GM12865 (cell line): ENCODE measurements at regions not wholly inside any gene's neighbourhood (a gene's known extent, or its start where the extent isn't known, plus 50 kb on each side); places are given as distances from the start of the nearest gene placed in this dataset.
"Not testable (repeated sequence)": the region's sequence is repeated elsewhere in the genome, so short reads cannot be mapped to it uniquely, and the experiment has no call there.

Experiments
- DNase-seq: peaks from one replicate; pipeline ENCODE4 v3.0.0; 2010; ENCODE audit warnings: low read depth
- H3K4me3 ChIP-seq: 2 replicates; pipeline ENCODE4 v1.5.1; 2011; ENCODE audit warnings: mild to moderate bottlenecking, low read depth, low read length, control low read depth
- TF ChIP-seq, protein P1 (sequence below): IDR thresholded peaks from 2 replicates; pipeline ENCODE4 v1.5.1; 2011; ENCODE audit warnings: low read length, control low read depth, low read depth, inconsistent platforms; ENCODE audit not compliant: insufficient read depth; ENCODE audit errors: missing control alignments

DNA sequence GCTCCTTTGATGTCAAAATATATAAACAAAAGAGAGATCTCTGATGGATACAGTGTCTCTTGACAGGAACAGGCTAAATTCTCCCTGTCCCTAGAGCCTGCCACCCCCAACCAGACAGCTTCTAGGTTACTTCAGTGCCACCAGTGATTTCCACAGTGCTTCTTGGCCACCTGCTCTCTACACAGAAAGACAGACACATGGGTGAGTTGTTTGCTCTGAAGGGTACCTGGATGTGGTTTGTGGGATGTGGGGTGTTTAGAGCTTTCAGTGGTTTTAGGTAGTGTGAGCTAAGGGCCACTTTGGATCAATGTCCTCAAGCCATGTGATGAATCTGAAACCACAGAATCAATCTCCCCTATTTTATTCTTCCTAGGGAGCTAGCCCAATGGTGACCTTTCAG lies 125.4 kb downstream of the ANKRD18B start:
- TF ChIP-seq, protein P1, sequence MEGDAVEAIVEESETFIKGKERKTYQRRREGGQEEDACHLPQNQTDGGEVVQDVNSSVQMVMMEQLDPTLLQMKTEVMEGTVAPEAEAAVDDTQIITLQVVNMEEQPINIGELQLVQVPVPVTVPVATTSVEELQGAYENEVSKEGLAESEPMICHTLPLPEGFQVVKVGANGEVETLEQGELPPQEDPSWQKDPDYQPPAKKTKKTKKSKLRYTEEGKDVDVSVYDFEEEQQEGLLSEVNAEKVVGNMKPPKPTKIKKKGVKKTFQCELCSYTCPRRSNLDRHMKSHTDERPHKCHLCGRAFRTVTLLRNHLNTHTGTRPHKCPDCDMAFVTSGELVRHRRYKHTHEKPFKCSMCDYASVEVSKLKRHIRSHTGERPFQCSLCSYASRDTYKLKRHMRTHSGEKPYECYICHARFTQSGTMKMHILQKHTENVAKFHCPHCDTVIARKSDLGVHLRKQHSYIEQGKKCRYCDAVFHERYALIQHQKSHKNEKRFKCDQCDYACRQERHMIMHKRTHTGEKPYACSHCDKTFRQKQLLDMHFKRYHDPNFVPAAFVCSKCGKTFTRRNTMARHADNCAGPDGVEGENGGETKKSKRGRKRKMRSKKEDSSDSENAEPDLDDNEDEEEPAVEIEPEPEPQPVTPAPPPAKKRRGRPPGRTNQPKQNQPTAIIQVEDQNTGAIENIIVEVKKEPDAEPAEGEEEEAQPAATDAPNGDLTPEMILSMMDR = no peak
- DNase-seq = peak; percentile 15
- H3K4me3 ChIP-seq = no peak overlapping the region

DNA sequence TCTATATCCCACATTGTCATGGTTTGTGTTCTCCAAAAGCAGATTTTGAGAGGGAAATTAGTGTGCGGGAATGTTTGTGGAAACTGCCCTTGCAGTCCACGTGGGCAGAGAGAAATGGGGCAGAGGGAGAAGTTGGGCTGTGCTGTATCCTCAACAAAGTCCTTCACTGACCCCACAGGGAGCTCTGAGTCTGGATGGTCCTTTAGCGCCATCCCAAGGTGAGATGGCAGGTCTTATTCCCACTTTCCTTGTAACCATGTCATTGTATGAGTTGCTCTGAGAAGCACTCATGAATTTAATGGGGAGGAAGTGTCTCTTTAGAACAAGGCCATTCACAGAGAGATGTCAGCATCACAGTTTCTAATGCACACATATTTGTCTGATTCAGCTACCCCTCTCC lies 127.1 kb downstream of the ANKRD18B start:
- TF ChIP-seq, protein P1 = no peak
- DNase-seq = no peak
- no peak overlapping the region for H3K4me3 ChIP-seq

DNA sequence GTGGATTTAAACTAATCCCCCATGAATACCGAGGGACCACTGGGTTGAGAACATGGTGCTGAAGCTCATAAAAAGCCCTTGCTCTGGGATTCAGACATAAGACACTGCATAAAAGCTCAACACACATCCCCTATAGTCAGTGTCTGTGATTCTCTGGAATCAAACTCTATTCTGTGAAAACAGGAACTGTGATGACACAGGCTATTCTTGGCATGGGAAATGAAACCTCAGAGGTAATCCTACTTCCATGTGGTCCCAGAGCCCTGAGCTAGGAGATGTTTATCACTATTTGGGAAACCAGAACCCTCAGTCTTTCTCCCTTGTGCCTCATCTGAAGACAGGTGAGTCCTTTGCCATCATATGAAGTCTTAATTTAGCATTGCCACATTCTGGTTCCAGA lies 135.4 kb upstream of the PRSS3 start:
- DNase-seq = no peak
- TF ChIP-seq, protein P1 = no peak

DNA sequence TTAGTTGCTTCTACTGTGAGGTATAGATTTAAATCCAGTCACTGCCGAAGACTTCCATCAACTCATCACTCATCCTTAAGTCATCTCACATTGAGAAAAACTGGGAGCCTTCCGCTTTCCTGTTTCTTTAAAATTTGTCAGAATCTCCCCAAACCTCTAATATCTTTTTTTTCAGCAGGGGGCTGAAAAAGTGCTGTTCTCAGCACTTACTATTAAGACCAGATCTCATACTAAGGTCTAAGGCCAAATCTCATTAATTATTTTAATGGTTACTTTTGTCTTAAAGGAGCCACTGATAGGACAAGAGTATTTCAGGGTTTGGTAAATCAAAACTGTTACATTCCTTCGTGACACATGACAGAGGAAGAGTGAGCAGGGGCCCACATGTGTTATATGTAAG lies 134.6 kb upstream of the PRSS3 start:
- DNase-seq = no peak
- H3K4me3 ChIP-seq = no peak overlapping the region
- TF ChIP-seq, protein P1 = no peak

More for the DNA sequence above, 135.4 kb upstream of the PRSS3 start:
- H3K4me3 ChIP-seq = no peak overlapping the region

DNA sequence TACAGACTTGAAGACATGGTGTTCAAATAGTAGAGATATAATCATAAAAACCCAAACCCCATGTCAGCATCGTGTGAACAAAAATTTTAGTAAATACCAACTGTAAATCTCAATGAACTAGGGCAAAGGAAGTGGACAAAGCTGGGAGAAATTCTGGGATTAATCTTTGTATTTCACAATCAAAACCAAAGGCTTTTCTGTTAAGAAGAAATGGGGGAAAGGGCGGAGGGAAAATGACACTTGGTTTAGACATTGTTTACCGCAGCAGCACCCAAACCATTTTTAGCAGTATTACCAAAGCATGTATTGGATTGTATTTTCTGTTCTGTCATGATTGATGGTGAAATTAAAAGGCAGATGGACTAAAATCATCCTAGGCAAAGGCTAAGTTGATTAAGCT lies 134.2 kb upstream of the PRSS3 start:
- TF ChIP-seq, protein P1 = no peak

DNA sequence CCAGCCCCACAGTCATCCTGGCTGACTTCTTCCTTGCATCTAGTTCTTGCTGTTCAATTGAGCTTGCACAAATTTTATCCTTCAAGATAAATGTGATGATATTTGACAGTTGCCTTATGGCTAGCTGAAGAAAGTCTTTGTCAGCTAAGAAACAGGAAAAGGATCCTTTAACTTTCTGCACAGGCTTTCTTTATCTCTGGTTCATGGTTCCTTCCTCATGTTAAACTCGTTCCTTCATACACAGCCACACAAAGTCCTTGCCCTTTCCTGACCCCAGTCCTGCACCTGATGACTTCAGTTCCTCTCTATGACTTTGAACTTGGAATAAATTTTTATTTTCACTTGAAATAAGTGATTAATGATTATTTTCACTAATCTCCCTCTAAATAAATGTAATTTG lies 132.5 kb upstream of the PRSS3 start:
- TF ChIP-seq, protein P1 = no peak
- no peak for DNase-seq
- no peak overlapping the region for H3K4me3 ChIP-seq

More for the DNA sequence above, 134.2 kb upstream of the PRSS3 start:
- no peak overlapping the region for H3K4me3 ChIP-seq
- DNase-seq = no peak

DNA sequence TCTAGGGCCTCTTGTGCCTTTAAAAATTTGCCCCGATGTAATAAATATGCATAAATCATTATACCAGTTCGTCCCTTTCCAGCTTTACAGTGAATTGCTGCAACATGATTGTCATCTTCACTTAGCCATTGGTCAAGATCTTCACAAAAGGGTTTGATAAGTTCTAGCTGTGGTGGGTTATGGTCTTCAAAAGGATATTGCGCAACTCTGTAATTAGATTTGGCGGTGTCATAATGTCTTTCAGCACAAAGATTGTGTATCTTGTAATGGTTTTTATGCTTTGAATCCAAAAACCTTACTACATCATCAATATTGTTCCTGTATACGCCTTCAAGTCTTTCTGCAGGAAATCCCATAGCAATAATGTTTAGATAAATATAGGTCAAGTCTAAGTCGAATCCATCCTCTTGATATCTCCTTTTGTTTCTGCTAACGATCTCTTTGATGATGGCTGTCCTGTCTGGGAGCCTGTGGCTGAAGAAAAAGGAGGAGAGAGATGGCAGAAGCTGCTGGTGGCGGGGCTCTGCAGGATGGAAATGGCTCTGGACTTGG lies 119.1 kb upstream of the PRSS3 start:
- DNase-seq, H3K4me3 ChIP-seq: not testable (repeated sequence)
